H1 (cell line): ENCODE measurements at regions not wholly inside any gene's neighbourhood (a gene's known extent, or its start where the extent isn't known, plus 50 kb on each side); places are given as distances from the start of the nearest gene placed in this dataset.
A peak's percentile ranks its signal among the peaks of the same experiment; 100 is the strongest.

ENCODE experiments used
- CTCF ChIA-PET: fragments of 300-600 bp; sonication (Branson Sonifier 250); formaldehyde crosslinking; loops from one replicate; lab custom pipeline; 2021; ENCODE audit not compliant: partially characterized antibody; lab: Charles Lee
- POLR2A ChIA-PET: fragments of 300-600 bp; sonication (Branson Sonifier 250); formaldehyde crosslinking; loops from one replicate; lab custom pipeline; 2021; ENCODE audit warnings: inconsistent platforms; ENCODE audit not compliant: partially characterized antibody; lab: Charles Lee
- DNase-seq, 2 experiments: peaks; one replicate each; pipeline versions ENCODE4 v3.0.0 to v3.0.0-alpha.2; 2010 to 2022; ENCODE audit warnings: low spot score in 2 of 2, low read depth in 1 of 2, mixed read lengths in 1 of 2
- FAIRE-seq: peaks from 2 replicates; lab custom pipeline; 2011; peaks lifted over from hg19 to GRCh38; lab: Jason Lieb, UNC
- H2AFZ ChIP-seq: 2 replicates; pipeline ENCODE4 v1.8.1; 2012; ENCODE audit warnings: low read length, inconsistent platforms
- H2AK5ac ChIP-seq: 2 replicates; pipeline ENCODE4 v1.6.1; 2013; ENCODE audit warnings: low read depth, low read length
- H2BK120ac ChIP-seq: replicated peaks from 2 replicates; pipeline ENCODE3; 2013; ENCODE audit warnings: low read depth, low read length, inconsistent platforms
- H2BK12ac ChIP-seq: 2 replicates; pipeline ENCODE4 v1.6.1; 2013; ENCODE audit warnings: low read depth, low read length
- H2BK15ac ChIP-seq: 2 replicates; pipeline ENCODE4 v1.6.1; 2013; ENCODE audit warnings: low read length
- H2BK20ac ChIP-seq: 2 replicates; pipeline ENCODE4 v1.6.1; 2013; ENCODE audit warnings: low read length
- H2BK5ac ChIP-seq: 2 replicates; pipeline ENCODE4 v1.6.1; 2013; ENCODE audit warnings: low read depth, low read length
- H3K14ac ChIP-seq: 2 replicates; pipeline ENCODE4 v1.6.1; 2013; ENCODE audit warnings: inconsistent platforms; ENCODE audit not compliant: insufficient read length
- H3K18ac ChIP-seq: 2 replicates; pipeline ENCODE4 v1.6.1; 2013; ENCODE audit warnings: low read length; ENCODE audit errors: extremely low read depth
- H3K23ac ChIP-seq: 2 replicates; pipeline ENCODE4 v1.6.1; 2013; ENCODE audit warnings: inconsistent platforms; ENCODE audit not compliant: insufficient read length
- H3K23me2 ChIP-seq: 2 replicates; pipeline ENCODE4 v1.6.1; 2013; ENCODE audit warnings: low read depth, low read length
- H3K27ac ChIP-seq: 2 replicates; pipeline ENCODE4 v1.6.1; 2011; ENCODE audit warnings: low read depth, low read length, inconsistent platforms
- H3K27me3 ChIP-seq, 4 experiments: replicated peaks in 1 of 4; 1 replicate in 1 of 4; 2 replicates in 3 of 4; pipeline versions ENCODE4 v1.6.1 to v1.8.1; 2011 to 2013; ENCODE audit warnings: low read length in 3 of 4, mild to moderate bottlenecking in 3 of 4, inconsistent platforms in 2 of 4, mixed read lengths in 2 of 4, moderate library complexity in 1 of 4; ENCODE audit not compliant: control insufficient read depth in 3 of 4, insufficient read depth in 3 of 4; ENCODE audit errors: extremely low read depth in 1 of 4
- H3K36me3 ChIP-seq, 4 experiments: 2 replicates each; pipeline versions ENCODE4 v1.6.1 to v1.8.1; 2011 to 2013; ENCODE audit warnings: mild to moderate bottlenecking in 4 of 4, low read length in 3 of 4, moderate library complexity in 2 of 4, control low read depth in 1 of 4, inconsistent platforms in 1 of 4; ENCODE audit not compliant: insufficient read depth in 4 of 4, control insufficient read depth in 2 of 4
- H3K4ac ChIP-seq: replicated peaks from 2 replicates; pipeline ENCODE3; 2013; ENCODE audit warnings: low read length, low read depth, mixed read lengths, inconsistent platforms; ENCODE audit not compliant: insufficient read length
- H3K4me1 ChIP-seq, 4 experiments: replicated peaks in 1 of 4; 1 replicate in 1 of 4; 2 replicates in 3 of 4; pipeline versions ENCODE4 v1.6.1 to v1.8.1; 2011 to 2013; ENCODE audit warnings: low read length in 3 of 4, inconsistent platforms in 2 of 4, mixed read lengths in 1 of 4; ENCODE audit not compliant: insufficient read depth in 4 of 4, control insufficient read depth in 3 of 4
- H3K4me2 ChIP-seq, 2 experiments: 2 replicates each; pipeline versions ENCODE4 v1.6.1 to v1.8.1; 2011 to 2013; ENCODE audit warnings: low read depth in 2 of 2, low read length in 2 of 2, control low read depth in 1 of 2, inconsistent platforms in 1 of 2, mild to moderate bottlenecking in 1 of 2; ENCODE audit not compliant: insufficient read depth in 1 of 2
- H3K4me3 ChIP-seq, 4 experiments: fragments of 200-600, 300-600 bp in 1 of 4; sonication (generic), shearing (Covaris generic), sonication (Bioruptor Twin) in 1 of 4; 2 replicates each; pipeline versions ENCODE4 v1.5.1 to v1.8.1; 2011 to 2016; ENCODE audit warnings: low read length in 4 of 4, low read depth in 3 of 4, control low read depth in 2 of 4, inconsistent platforms in 2 of 4, mild to moderate bottlenecking in 2 of 4, mixed read lengths in 1 of 4, moderate library complexity in 1 of 4; ENCODE audit not compliant: insufficient read depth in 2 of 4; ENCODE audit errors: extremely low read depth in 1 of 4
- H3K56ac ChIP-seq: replicated peaks from 2 replicates; pipeline ENCODE3; 2013; ENCODE audit warnings: low read depth, mild to moderate bottlenecking, mixed read lengths, low read length, inconsistent platforms; ENCODE audit not compliant: insufficient read length
- H3K79me1 ChIP-seq: 2 replicates; pipeline ENCODE4 v1.6.1; 2013; ENCODE audit warnings: low read depth, low read length, control low read depth
- H3K79me2 ChIP-seq, 2 experiments: 2 replicates each; pipeline versions ENCODE4 v1.6.1 to v1.8.1; 2012 to 2013; ENCODE audit warnings: low read length in 2 of 2, mild to moderate bottlenecking in 2 of 2, inconsistent platforms in 1 of 2; ENCODE audit not compliant: insufficient read depth in 2 of 2, control insufficient read depth in 1 of 2
- H3K9ac ChIP-seq, 4 experiments: replicated peaks in 1 of 4; 1 replicate in 1 of 4; 2 replicates in 3 of 4; pipeline versions ENCODE4 v1.6.1 to v1.8.1; 2011 to 2013; ENCODE audit warnings: low read depth in 3 of 4, low read length in 3 of 4, control low read depth in 2 of 4, mild to moderate bottlenecking in 2 of 4, moderate library complexity in 2 of 4, inconsistent platforms in 1 of 4; ENCODE audit errors: extremely low read depth in 1 of 4
- H3K9me3 ChIP-seq, 2 experiments: 2 replicates each; pipeline versions ENCODE4 v1.6.1 to v1.8.1; 2012 to 2013; ENCODE audit warnings: mild to moderate bottlenecking in 2 of 2, moderate library complexity in 2 of 2, control low read depth in 1 of 2, inconsistent platforms in 1 of 2, low read depth in 1 of 2, low read length in 1 of 2, mixed read lengths in 1 of 2; ENCODE audit not compliant: insufficient read depth in 2 of 2
- H4K20me1 ChIP-seq, 2 experiments: replicated peaks in 1 of 2; 2 replicates each; pipeline versions ENCODE3 to v1.8.1; 2011 to 2013; ENCODE audit warnings: inconsistent platforms in 2 of 2, low read length in 2 of 2, mild to moderate bottlenecking in 1 of 2; ENCODE audit not compliant: insufficient read depth in 2 of 2, control insufficient read depth in 1 of 2
- H4K5ac ChIP-seq: 2 replicates; pipeline ENCODE4 v1.6.1; 2013; ENCODE audit warnings: low read length, low read depth, mixed read lengths, inconsistent platforms; ENCODE audit not compliant: insufficient read length
- H4K8ac ChIP-seq: 2 replicates; pipeline ENCODE4 v1.8.0; 2013; ENCODE audit warnings: mild to moderate bottlenecking, moderate library complexity, low read length, inconsistent platforms; ENCODE audit not compliant: insufficient read depth; ENCODE audit errors: extremely low read depth
- H4K91ac ChIP-seq: replicated peaks from 2 replicates; pipeline ENCODE3; 2013; ENCODE audit warnings: low read length, mixed read lengths, inconsistent platforms; ENCODE audit not compliant: insufficient read length
- CTCF ChIP-seq, 3 experiments: IDR thresholded peaks; 1 replicate in 2 of 3; 2 replicates in 1 of 3; pipeline versions ENCODE4 v1.5.1 to v1.6.1; 2011; ENCODE audit warnings: low read length in 3 of 3, mild to moderate bottlenecking in 3 of 3, inconsistent platforms in 2 of 3, low read depth in 1 of 3, moderate library complexity in 1 of 3; ENCODE audit not compliant: insufficient read depth in 1 of 3; ENCODE audit errors: control extremely low read depth in 1 of 3
- GTF2F1 ChIP-seq: IDR thresholded peaks from 2 replicates; pipeline ENCODE4 v1.6.1; 2012; ENCODE audit warnings: low read depth, low read length, improper control_type of control experiment, borderline replicate concordance
- JUND ChIP-seq: IDR thresholded peaks from 2 replicates; pipeline ENCODE4 v1.6.1; 2011; ENCODE audit warnings: mild to moderate bottlenecking, improper control_type of control experiment, low read length
- RAD21 ChIP-seq, 2 experiments: IDR thresholded peaks in 1 of 2; conservative IDR thresholded peaks in 1 of 2; 2 replicates each; pipeline ENCODE4 v1.6.1; 2011; ENCODE audit warnings: low read depth in 2 of 2, low read length in 2 of 2, improper control_type of control experiment in 1 of 2, inconsistent platforms in 1 of 2, mild to moderate bottlenecking in 1 of 2, moderate library complexity in 1 of 2
- ZNF274 ChIP-seq: IDR thresholded peaks from 2 replicates; pipeline ENCODE4 v1.7.0; 2012; ENCODE audit warnings: low read length, borderline replicate concordance; ENCODE audit errors: extremely low read depth
- WGBS, 2 experiments: shearing (Covaris generic) in 1 of 2; methylation state at CpG; one replicate each; pipeline versions ENCODE4 v1.1.6 to v1.1.7; 2013 to 2015; ENCODE audit warnings: low lambda C conversion rate in 2 of 2, mixed read lengths in 2 of 2, inconsistent platforms in 1 of 2, low coverage in 1 of 2, missing lambda C conversion rate in 1 of 2; ENCODE audit not compliant: insufficient replicate concordance in 2 of 2, insufficient coverage in 1 of 2, insufficient read length in 1 of 2; ENCODE audit errors: extremely low coverage in 1 of 2, missing lambda C conversion rate in 1 of 2; 5-methylcytosine and 5-hydroxymethylcytosine counted together

- Histone ChIP-seq H3K23ac (no peak overlapping the region), H4K5ac (no peak overlapping the region), H3K4ac (no peak overlapping the region), H2BK120ac (no peak overlapping the region), H3K18ac (no peak overlapping the region), H3K23me2 (no peaks in the 10 kb centered on the region), H2AK5ac (no peak overlapping the region), H3K79me1 (no peaks in the 10 kb centered on the region), H3K36me3 (no peaks in the 10 kb centered on the region), H4K8ac (no peak overlapping the region), H2BK15ac (no peak overlapping the region), H3K9me3 (no peaks in the 10 kb centered on the region), H3K4me3 (no peak overlapping the region), H3K4me1 (peaks cover 0 to 6% (median 1%) of the 10 kb centered on the region in 4 experiments; a peak in 3 of 7 replicates), H3K4me2 (no peak overlapping the region), H3K9ac (no peak overlapping the region), H3K14ac (no peak overlapping the region), H2BK12ac (no peak overlapping the region), H3K56ac (no peak overlapping the region), H2BK20ac (no peak overlapping the region), H4K20me1 (no peaks in the 10 kb centered on the region), H3K79me2 (no peaks in the 10 kb centered on the region), H3K27ac (no peak overlapping the region), H2BK5ac (no peak overlapping the region), H2AFZ (peak overlapping the region; percentile 13; the same call in 1 of the 2 replicates), H4K91ac (no peak overlapping the region), H3K27me3 (no peaks in the 10 kb centered on the region)
- DNase-seq = no peak
- POLR2A ChIA-PET = no interaction called here
- CTCF ChIA-PET = interaction anchor here (0.5 to 5.5 kb wide), 66 partner anchors 8 to 1824 kb away, joined by 3 to 67 read pairs (median 4); partner anchors contain the start of gene TENM2
- 85% methylated on average over 10 of the region's 10 CpGs; no CpG with 5 or more reads in 1 of the 2 experiments for WGBS, 2 experiments
- peak in 1 of 2 experiments; percentile 10; a peak in 1 of 4 replicates for TF ChIP-seq RAD21 (IDR thresholded peaks at IDR 0.05 in 1 of 2, conservative IDR thresholded peaks at IDR 0.05 in 1 of 2; ENCODE audit: low read depth in 2 of 2, low read length in 2 of 2)
- TF ChIP-seq CTCF (IDR thresholded peaks at IDR 0.05; ENCODE audit: control extremely low read depth in 1 of 3, insufficient read depth in 1 of 3, low read depth in 1 of 3, low read length in 3 of 3) = 0 out of 4 replicates have a peak, but pooled peaks of 1 of the 3 experiments have one; percentile 3
- no peak for TF ChIP-seq ZNF274
- no peak for TF ChIP-seq GTF2F1
- TF ChIP-seq JUND = no peak
- peak; percentile 57 for FAIRE-seq
Observed at GRCh38 chr5:167049771-167050567, 1241.5 kb upstream of the WWC1 start.
